ENCODE measurements at regions not wholly inside any gene's neighbourhood (a gene's known extent, or its start where the extent isn't known, plus 50 kb on each side); places are given as distances from the start of the nearest gene placed in this dataset.

DNA sequence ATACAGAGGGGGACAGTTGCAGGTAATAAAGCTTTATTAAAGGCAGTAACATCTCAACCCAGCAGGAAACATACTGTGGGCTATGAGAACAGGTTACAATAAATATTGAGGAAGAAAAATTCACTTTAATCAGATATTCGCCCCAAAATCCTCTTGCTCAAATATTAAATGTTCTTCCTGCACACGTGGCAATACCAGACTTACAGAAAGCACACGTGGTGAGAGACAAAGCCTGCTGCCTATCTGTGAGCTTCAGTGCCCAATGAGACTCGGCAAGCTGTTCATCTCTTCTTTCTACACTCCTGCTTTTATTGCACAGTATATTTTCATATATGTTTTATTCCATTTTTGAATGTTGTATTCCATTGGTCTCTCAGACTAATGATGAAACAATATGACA lies 113.2 kb downstream of the OR13A1 start:
- H3K27ac ChIP-seq (replicated peaks), result no peak overlapping the region
- DNase-seq (ENCODE audit: low read depth in 1 of 2, low spot score in 1 of 2), result no peak
- TF ChIP-seq GABPA (IDR thresholded peaks at IDR 0.05; ENCODE audit: low read depth), result no peak
- TF ChIP-seq, protein P1, sequence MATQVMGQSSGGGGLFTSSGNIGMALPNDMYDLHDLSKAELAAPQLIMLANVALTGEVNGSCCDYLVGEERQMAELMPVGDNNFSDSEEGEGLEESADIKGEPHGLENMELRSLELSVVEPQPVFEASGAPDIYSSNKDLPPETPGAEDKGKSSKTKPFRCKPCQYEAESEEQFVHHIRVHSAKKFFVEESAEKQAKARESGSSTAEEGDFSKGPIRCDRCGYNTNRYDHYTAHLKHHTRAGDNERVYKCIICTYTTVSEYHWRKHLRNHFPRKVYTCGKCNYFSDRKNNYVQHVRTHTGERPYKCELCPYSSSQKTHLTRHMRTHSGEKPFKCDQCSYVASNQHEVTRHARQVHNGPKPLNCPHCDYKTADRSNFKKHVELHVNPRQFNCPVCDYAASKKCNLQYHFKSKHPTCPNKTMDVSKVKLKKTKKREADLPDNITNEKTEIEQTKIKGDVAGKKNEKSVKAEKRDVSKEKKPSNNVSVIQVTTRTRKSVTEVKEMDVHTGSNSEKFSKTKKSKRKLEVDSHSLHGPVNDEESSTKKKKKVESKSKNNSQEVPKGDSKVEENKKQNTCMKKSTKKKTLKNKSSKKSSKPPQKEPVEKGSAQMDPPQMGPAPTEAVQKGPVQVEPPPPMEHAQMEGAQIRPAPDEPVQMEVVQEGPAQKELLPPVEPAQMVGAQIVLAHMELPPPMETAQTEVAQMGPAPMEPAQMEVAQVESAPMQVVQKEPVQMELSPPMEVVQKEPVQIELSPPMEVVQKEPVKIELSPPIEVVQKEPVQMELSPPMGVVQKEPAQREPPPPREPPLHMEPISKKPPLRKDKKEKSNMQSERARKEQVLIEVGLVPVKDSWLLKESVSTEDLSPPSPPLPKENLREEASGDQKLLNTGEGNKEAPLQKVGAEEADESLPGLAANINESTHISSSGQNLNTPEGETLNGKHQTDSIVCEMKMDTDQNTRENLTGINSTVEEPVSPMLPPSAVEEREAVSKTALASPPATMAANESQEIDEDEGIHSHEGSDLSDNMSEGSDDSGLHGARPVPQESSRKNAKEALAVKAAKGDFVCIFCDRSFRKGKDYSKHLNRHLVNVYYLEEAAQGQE (IDR thresholded peaks at IDR 0.05; ENCODE audit: insufficient replicate concordance, low read depth), result no peak
- H3K27me3 ChIP-seq (ENCODE audit: insufficient read depth, poor library complexity, severe bottlenecking), result no peaks in the 10 kb centered on the region
- H3K4me3 ChIP-seq (replicated peaks; ENCODE audit: insufficient read depth, low read length), result no peak overlapping the region

DNA sequence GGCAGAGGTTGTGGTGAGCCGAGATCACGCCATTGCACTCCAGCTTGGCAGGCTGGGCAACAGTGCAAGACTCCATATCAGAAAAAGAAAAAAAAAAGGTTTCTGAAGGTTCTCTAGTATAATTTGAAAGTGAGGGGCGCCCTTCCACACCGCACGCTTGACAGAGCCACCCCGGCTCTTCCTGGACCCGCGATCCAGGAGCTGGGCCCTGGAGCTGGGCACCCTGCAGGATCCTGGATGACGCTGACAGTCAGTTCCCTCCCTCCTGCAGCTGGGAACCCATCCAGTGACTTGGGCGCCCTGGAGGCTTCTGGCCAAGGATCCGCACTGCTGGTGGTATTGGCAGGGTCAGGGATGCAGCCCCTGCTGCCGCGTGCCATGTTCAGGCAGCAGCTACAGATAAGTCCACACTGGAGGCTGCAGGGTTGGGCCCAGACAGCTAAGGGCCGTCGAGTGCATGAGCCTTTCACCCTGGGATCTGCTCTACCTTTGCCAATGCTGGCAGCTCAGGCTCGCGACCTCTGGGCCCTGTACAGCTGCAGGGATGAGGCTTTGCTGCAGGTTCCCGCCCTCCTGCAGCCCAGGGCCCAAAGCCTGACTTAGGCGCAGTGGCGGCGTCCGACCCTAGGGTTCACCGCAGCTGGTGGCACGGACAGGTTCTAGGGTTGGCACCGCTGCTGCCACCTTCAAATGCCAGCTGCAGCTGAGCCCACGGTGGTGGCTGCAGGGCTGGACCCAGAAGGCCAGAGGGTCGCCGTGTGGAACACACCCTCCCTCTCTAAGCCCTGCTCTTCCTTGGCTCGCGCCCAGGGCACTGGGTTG lies 110.2 kb downstream of the OR13A1 start:
- no peaks in the 10 kb centered on the region for H3K27me3 ChIP-seq (ENCODE audit: insufficient read depth, poor library complexity, severe bottlenecking)
- TF ChIP-seq SPI1 (IDR thresholded peaks at IDR 0.05; ENCODE audit: borderline replicate concordance, low read depth) (no peak), POLR2AphosphoS5 (IDR thresholded peaks at IDR 0.05; ENCODE audit: low read depth) (no peak), GABPA (IDR thresholded peaks at IDR 0.05; ENCODE audit: low read depth) (no peak)
- TF ChIP-seq, protein P2, sequence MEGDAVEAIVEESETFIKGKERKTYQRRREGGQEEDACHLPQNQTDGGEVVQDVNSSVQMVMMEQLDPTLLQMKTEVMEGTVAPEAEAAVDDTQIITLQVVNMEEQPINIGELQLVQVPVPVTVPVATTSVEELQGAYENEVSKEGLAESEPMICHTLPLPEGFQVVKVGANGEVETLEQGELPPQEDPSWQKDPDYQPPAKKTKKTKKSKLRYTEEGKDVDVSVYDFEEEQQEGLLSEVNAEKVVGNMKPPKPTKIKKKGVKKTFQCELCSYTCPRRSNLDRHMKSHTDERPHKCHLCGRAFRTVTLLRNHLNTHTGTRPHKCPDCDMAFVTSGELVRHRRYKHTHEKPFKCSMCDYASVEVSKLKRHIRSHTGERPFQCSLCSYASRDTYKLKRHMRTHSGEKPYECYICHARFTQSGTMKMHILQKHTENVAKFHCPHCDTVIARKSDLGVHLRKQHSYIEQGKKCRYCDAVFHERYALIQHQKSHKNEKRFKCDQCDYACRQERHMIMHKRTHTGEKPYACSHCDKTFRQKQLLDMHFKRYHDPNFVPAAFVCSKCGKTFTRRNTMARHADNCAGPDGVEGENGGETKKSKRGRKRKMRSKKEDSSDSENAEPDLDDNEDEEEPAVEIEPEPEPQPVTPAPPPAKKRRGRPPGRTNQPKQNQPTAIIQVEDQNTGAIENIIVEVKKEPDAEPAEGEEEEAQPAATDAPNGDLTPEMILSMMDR (IDR thresholded peaks at IDR 0.05; ENCODE audit: insufficient read depth, low read length), result no peak
- TF ChIP-seq, protein P1 (IDR thresholded peaks at IDR 0.05; ENCODE audit: insufficient replicate concordance, low read depth), result no peak
- no peak overlapping the region for H3K27ac ChIP-seq (replicated peaks)
- no peak for DNase-seq (ENCODE audit: low read depth in 1 of 2, low spot score in 1 of 2)
- H3K4me3 ChIP-seq (replicated peaks; ENCODE audit: insufficient read depth, low read length), result no peak overlapping the region

DNA sequence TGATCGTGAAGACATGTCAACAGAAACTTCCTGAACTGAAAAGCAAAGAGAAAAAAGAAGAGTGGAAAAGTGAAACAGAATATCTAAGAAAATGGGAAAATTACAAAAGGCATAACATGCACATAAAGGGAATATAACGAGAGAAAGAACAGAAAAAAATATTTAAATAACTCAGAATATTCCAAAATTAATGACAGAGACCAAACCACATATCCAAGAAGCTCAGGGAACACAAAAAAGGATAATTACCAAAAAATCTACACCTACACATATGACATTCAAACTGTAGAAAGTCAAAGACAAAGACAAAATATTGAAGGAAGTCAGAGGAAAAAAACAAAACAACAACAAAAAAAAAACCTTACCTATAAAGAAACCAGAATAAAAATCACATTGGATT lies 105.5 kb downstream of the OR13A1 start:
- no peak overlapping the region for H3K4me3 ChIP-seq (replicated peaks; ENCODE audit: insufficient read depth, low read length)
- no peak overlapping the region for H3K27ac ChIP-seq (replicated peaks)
- TF ChIP-seq, protein P2 (IDR thresholded peaks at IDR 0.05; ENCODE audit: insufficient read depth, low read length), result no peak
- TF ChIP-seq, protein P1 (IDR thresholded peaks at IDR 0.05; ENCODE audit: insufficient replicate concordance, low read depth), result no peak
- no peak for TF ChIP-seq POLR2AphosphoS5 (IDR thresholded peaks at IDR 0.05; ENCODE audit: low read depth)
- TF ChIP-seq SPI1 (IDR thresholded peaks at IDR 0.05; ENCODE audit: borderline replicate concordance, low read depth), result no peak
- TF ChIP-seq GABPA (IDR thresholded peaks at IDR 0.05; ENCODE audit: low read depth), result no peak
- DNase-seq (ENCODE audit: low read depth in 1 of 2, low spot score in 1 of 2), result no peak
- no peaks in the 10 kb centered on the region for H3K27me3 ChIP-seq (ENCODE audit: insufficient read depth, poor library complexity, severe bottlenecking)

Data from HL-60 (cell line).